ENCODE measurements at regions not wholly inside any gene's neighbourhood (a gene's known extent, or its start where the extent isn't known, plus 50 kb on each side); places are given as distances from the start of the nearest gene placed in this dataset.
"Not testable (repeated sequence)": the region's sequence is repeated elsewhere in the genome, so short reads cannot be mapped to it uniquely, and the experiment has no call there.

- TF ChIP-seq ZNF174 (tag by site-specific recombination; IDR thresholded peaks at IDR 0.05) (no peak), ZNF169 (tag by site-specific recombination; IDR thresholded peaks at IDR 0.05) (no peak), ZBTB20 (tag by site-specific recombination; IDR thresholded peaks at IDR 0.05) (no peak), GLI4 (tag by site-specific recombination; IDR thresholded peaks at IDR 0.05) (no peak), YY1 (tag by site-specific recombination; IDR thresholded peaks at IDR 0.05) (no peak), GLIS1 (tag by site-specific recombination; IDR thresholded peaks at IDR 0.05) (no peak), ZNF16 (tag by site-specific recombination; IDR thresholded peaks at IDR 0.05; ENCODE audit: low read depth) (no peak)
Measured at GRCh38 chrX:109184506-109185139, 297.3 kb downstream of the GUCY2F start (continued).

- Histone ChIP-seq H3K36me3 (ENCODE audit: control insufficient read depth in 2 of 2, insufficient read depth in 1 of 2, low read length in 2 of 2) (no peaks in the 10 kb centered on the region), H3K27ac (ENCODE audit: extremely low read depth, low read depth, low read length) (no peak overlapping the region), H3K4me3 (ENCODE audit: low read depth, low read length) (no peak overlapping the region), H3K4me1 (ENCODE audit: control insufficient read depth, insufficient read depth, low read length) (no peaks in the 10 kb centered on the region), H3K9me3 (ENCODE audit: control insufficient read depth, insufficient read depth, low read depth, low read length) (no peaks in the 10 kb centered on the region)
- ChIA-PET POLR2A (no interaction called here), CTCF (no interaction called here)
- TF ChIP-seq PRDM1 (tag by site-specific recombination; IDR thresholded peaks at IDR 0.05): no peak
- TF ChIP-seq ZNF544 (tag by site-specific recombination; IDR thresholded peaks at IDR 0.05): no peak
- no peak for TF ChIP-seq ZBTB10 (tag by site-specific recombination; IDR thresholded peaks at IDR 0.05)
- TF ChIP-seq ZNF248 (tag by site-specific recombination; IDR thresholded peaks at IDR 0.05): no peak
- TF ChIP-seq TRIM28 (IDR thresholded peaks at IDR 0.05; ENCODE audit: borderline replicate concordance, low read length): no peak
- no peak for TF ChIP-seq ZNF112 (tag by site-specific recombination; IDR thresholded peaks at IDR 0.05)
- no peak for TF ChIP-seq ZNF792 (tag by site-specific recombination; IDR thresholded peaks at IDR 0.05)
- no peak for TF ChIP-seq ZNF768 (tag by site-specific recombination; IDR thresholded peaks at IDR 0.05)
- TF ChIP-seq FEZF1 (tag by site-specific recombination; IDR thresholded peaks at IDR 0.05): no peak
- no peak for TF ChIP-seq ZNF571 (tag by site-specific recombination; IDR thresholded peaks at IDR 0.05)
Measured at GRCh38 chrX:109172091-109172602, 309.7 kb downstream of the GUCY2F start.

GRCh38 chrX:109155161-109155560, 326.7 kb downstream of the GUCY2F start:
- Histone ChIP-seq H3K4me1 (ENCODE audit: control insufficient read depth, insufficient read depth, low read length) (no peaks in the 10 kb centered on the region), H3K9me3 (ENCODE audit: control insufficient read depth, insufficient read depth, low read depth, low read length) (peaks cover 3% of the 10 kb centered on the region), H3K36me3 (ENCODE audit: control insufficient read depth in 2 of 2, insufficient read depth in 1 of 2, low read length in 2 of 2) (no peaks in the 10 kb centered on the region), H3K27ac (ENCODE audit: extremely low read depth, low read depth, low read length) (no peak overlapping the region), H3K4me3 (ENCODE audit: low read depth, low read length) (no peak overlapping the region)
- TF ChIP-seq ZNF521 (tag by site-specific recombination; IDR thresholded peaks at IDR 0.05): no peak
- TF ChIP-seq ZNF214 (tag by site-specific recombination; IDR thresholded peaks at IDR 0.05; ENCODE audit: borderline replicate concordance): no peak
- TF ChIP-seq ZNF658 (tag by site-specific recombination; IDR thresholded peaks at IDR 0.05): no peak
- TF ChIP-seq ZNF626 (tag by site-specific recombination; IDR thresholded peaks at IDR 0.05): no peak
- no peak for TF ChIP-seq IKZF3 (tag by site-specific recombination; IDR thresholded peaks at IDR 0.05)
- TF ChIP-seq ZNF548 (tag by site-specific recombination; IDR thresholded peaks at IDR 0.05): no peak
- no peak for TF ChIP-seq ZSCAN5A (tag by site-specific recombination; IDR thresholded peaks at IDR 0.05)
- no peak for TF ChIP-seq ZBTB26 (tag by site-specific recombination; optimal IDR thresholded peaks at IDR 0.05)
- no peak for TF ChIP-seq ZNF785 (tag by site-specific recombination; IDR thresholded peaks at IDR 0.05)
- no peak for TF ChIP-seq ZNF580 (tag by site-specific recombination; IDR thresholded peaks at IDR 0.05)
- no peak for TF ChIP-seq YY1 (tag by site-specific recombination; IDR thresholded peaks at IDR 0.05)
- TF ChIP-seq ZNF792 (tag by site-specific recombination; IDR thresholded peaks at IDR 0.05): no peak
- TF ChIP-seq ZSCAN30 (tag by site-specific recombination; IDR thresholded peaks at IDR 0.05): no peak
- ChIA-PET CTCF (no interaction called here), POLR2A (no interaction called here)

GRCh38 chrX:109144173-109144572, 337.7 kb downstream of the GUCY2F start:
- CTCF ChIA-PET; H3K9me3 ChIP-seq (ENCODE audit: control insufficient read depth, insufficient read depth, low read depth, low read length); H3K4me1 ChIP-seq (ENCODE audit: control insufficient read depth, insufficient read depth, low read length); POLR2A ChIA-PET; H3K27ac ChIP-seq (ENCODE audit: extremely low read depth, low read depth, low read length); H3K4me3 ChIP-seq (ENCODE audit: low read depth, low read length); H3K36me3 ChIP-seq (ENCODE audit: control insufficient read depth in 2 of 2, insufficient read depth in 1 of 2, low read length in 2 of 2): not testable (repeated sequence)

Data from HEK293 (cell line).